DMS153 (cell line): ENCODE measurements at regions not wholly inside any gene's neighbourhood (a gene's known extent, or its start where the extent isn't known, plus 50 kb on each side); places are given as distances from the start of the nearest gene placed in this dataset.
A peak's percentile ranks its signal among the peaks of the same experiment; 100 is the strongest.

Experiments
- DNase-seq: peaks from one replicate; lab custom pipeline; 2025; lab: John Stamatoyannopoulos, UW

GRCh38 chr10:130799532-130799931 lies 512.0 kb downstream of the TCERG1L start:
- no peak for DNase-seq

DNA sequence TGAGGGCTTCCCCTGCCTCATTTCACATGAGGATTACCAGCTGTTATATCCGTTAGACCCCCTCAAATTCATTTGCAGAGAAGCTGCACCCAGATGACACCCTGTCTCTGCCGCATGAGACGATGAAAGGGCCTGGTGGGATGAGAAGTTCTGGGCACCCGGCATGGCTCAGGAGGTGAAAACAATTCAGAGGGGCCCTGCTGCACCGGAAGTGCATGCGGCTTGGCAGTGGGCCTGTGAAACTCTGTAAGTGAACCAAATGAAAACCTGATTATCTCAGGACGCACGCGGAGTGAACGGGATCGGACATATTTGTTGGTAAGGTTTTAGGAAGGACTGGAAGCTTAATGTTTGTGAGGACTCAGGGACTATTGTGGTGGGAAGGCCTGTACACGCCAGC lies 511.2 kb downstream of the TCERG1L start:
- DNase-seq, result no peak

GRCh38 chr10:130801276-130801675 lies 510.2 kb downstream of the TCERG1L start:
- no peak for DNase-seq

DNA sequence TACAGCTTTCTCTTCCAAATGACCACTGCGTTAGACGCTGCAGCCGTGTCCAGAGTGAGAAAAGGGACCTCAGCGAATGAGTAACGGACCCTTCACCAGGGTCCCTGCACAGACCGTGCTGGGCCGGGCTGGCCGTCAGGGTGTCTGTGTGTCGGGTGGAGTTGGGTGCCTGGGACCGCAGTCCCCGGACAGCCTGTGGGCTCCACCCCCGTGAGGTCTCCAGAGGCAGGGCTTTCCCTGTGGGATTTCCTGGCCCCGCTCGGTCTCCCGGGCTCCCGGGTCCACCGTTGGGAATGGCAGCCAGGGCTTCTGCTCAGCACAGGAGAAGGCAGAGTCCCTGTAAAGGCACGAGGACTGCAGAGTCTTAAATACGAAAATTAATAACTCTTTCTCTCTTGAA lies 509.7 kb downstream of the TCERG1L start:
- no peak for DNase-seq

DNA sequence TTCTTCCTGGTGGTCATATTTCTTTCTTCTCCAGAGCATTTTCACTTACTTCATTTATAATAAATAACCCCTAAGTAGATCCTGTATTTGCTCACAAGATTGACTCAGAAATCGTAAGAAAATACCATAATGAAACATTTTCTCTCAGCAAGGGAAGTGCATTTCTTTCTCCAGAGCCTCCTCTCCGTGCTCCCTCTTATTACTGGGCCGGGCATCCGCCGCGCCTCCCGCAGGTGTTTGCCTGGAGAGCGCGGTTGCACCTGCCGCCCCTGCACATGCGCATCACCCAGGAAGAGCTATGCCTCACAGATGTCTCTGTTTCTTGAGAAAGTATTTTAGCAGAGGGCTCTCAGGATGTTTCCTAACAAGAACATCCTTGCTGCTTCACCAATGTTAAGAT lies 509.2 kb downstream of the TCERG1L start:
- DNase-seq, result no peak

GRCh38 chr10:130804281-130804680 lies 507.2 kb downstream of the TCERG1L start:
- DNase-seq, result no peak

DNA sequence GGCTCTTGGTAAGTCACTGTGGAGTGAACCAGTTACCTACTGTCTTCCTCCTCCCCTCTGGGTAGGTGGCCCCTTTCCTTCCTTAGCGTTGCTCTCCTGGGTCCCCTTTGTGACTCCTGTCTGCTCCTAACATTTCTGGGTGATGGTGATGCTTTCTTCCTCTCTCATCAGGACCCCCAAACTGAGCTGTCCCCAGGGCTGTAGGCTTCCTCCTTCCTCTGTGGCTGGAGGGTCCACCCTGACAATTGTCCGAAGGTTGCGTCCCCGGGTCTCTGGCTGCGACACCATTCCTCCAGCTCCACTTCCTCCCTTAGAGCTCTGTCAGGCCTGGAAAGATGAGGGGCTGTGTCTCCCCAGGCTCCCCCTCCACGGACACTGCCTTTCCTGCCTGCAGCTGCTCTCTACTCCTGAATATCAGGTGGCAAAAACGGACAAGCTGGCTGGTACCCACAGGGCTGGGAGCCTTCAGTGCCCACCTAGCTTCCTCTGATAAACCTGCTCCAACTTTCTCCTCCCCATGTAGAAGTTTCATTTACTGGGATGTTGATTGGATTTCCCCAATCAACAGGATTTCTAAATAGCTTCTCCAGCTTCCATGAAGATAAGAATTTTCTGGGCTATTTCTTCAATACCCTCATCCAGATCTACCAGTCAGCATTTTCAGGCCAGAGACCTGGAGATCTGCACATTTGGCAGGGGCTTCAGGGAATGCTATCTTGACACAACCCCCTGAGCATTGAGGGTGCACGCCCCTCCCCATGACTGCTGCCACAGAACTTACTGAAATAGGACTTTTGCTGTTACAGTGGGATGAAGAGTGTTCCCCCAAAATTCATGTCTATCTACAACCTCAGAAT lies 506.5 kb downstream of the TCERG1L start:
- DNase-seq, result no peak

DNA sequence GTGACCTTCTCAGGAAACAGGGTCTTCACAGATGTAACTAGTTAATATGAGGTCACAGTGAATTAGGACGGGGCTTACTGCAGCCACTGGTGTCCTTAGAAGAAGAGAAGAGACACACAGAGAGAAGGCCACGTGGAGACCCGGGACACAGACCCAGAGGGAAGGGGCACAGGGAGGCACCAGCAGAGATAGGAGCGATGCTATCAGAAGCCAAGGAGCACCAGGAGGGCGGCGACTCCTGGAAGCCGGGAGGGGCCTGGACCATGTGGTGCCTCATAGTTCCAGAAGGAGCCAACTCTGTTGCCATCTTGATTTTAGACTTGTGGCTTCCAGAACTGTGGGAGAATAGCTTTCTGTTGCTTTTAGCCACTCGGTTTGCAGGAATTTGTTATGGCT lies 505.9 kb downstream of the TCERG1L start:
- no peak for DNase-seq

- no peak for DNase-seq
Measured at GRCh38 chr10:130806426-130806825, 505.1 kb downstream of the TCERG1L start.

DNA sequence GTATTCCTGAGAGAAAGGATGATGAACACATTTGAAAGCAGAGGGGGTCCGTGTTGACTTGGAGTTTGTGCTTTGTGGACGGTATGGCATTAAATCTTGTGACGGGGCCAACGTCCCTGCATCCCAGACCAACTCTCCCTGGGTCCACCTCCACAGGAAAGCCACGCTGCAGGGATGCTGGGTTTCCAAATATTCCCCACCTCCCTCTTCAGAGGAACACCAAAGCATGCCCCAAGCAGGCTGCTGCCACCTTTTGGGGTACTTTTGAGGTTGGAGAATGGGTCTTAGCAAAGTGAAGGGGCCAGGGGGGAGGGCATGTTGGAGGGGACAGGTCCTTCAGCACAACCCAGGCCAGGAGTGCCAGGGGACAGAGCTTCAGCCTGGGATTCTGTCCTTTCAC lies 504.4 kb downstream of the TCERG1L start:
- no peak for DNase-seq

DNA sequence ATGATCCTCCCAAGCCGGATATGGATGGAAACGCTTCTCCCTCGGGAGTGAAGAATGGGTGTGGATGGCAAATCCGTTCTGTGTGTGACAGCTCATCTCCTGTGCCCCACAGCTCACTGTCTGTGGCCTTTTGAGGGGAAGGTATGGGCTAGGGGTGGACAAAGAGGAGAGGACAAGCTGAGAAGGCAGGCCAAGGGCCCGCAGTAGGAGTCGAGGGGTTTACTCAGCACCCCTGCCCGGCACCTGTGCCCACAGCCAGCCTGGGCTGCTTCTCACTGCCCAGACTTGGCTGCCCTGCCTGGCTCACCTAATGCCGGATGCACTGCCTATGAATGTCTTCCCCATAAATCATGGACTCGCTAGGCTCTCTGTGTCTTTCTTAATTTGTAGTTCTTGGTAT lies 503.8 kb downstream of the TCERG1L start:
- DNase-seq, result peak; percentile 20

DNA sequence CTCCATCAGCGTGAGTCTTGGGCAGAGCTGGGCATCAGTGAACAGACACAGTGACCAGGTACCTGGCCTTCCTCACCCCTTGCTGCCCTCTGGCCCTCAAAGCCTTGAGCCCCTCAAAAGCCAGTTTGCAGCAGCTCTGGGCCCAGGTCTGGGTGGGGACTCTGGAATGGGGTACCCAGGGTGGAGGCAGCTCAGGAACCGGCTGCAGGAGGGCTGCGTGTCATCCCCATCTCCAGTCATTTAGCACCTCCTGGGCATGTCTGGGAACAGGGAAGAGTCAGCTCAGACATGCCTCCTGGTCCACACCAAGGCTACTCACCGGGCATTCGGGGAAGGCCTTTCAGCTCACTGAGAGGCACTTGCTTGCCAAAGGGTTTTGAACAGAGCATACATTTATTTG lies 503.3 kb downstream of the TCERG1L start:
- no peak for DNase-seq

DNA sequence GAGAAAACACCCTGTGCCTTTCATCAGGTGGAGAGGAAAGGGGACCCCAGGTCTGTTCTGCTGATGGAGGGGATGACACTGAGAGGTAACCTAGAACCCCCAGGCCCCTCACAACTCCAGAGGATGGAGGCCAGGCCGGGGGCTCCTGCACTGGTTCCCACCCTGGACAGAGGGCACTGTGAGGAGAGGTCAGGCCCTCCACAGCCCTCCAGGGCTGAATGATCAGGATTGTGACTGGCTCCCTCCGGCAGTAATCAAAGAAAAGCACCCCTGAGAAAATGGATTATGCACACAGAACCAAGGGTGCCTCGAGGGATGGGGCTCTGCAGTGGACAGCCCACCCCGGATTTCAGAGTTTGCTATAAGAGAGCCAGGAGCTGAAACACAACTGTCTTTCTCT lies 502.8 kb downstream of the TCERG1L start:
- no peak for DNase-seq

DNA sequence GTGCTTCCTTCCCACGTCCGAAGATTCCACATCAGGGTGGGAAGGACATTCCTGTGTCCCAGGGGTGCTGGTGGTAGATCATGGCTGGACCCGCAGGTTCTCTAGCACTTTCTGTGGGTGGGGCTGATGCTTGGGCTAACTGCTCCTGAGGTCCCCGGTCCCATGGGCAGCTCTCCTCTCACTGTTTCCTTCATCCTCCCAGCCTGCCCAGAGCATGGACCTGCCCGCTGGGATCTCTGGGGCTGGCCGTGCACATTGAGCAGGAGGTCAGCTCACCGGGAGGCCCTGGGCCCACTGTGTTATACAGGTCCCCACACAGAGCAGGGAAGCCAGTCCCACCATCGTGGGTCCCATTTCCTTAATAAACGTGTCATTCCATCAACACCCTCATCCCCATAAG lies 502.3 kb downstream of the TCERG1L start:
- no peak for DNase-seq

- DNase-seq, result no peak
Measured at GRCh38 chr10:130809761-130810515, 501.6 kb downstream of the TCERG1L start.

- no peak for DNase-seq
Measured at GRCh38 chr10:130810856-130811255, 500.7 kb downstream of the TCERG1L start.

GRCh38 chr10:130812381-130813148 lies 499.0 kb downstream of the TCERG1L start:
- no peak for DNase-seq

DNA sequence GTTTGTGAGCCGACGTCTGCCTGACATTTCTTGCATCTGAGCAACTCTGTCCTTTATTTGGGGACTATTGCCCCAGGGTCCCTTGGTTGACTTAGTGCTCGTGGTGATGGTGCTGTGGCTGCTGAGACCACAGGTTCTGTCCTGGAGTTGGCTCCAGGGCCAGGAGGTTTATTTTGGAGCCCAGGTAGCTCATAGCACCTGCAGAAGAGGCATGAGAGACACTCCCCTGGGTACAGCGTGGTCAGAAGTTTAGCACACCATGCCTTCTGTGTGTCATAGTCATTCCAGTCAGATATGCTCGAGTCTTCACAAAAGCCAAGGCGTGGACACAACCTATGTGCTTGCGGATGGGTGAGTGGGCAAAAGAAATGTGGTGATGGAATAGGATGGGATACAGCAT lies 496.9 kb downstream of the TCERG1L start:
- no peak for DNase-seq

- DNase-seq, result no peak
Measured at GRCh38 chr10:130816116-130816901, 495.2 kb downstream of the TCERG1L start.

DNA sequence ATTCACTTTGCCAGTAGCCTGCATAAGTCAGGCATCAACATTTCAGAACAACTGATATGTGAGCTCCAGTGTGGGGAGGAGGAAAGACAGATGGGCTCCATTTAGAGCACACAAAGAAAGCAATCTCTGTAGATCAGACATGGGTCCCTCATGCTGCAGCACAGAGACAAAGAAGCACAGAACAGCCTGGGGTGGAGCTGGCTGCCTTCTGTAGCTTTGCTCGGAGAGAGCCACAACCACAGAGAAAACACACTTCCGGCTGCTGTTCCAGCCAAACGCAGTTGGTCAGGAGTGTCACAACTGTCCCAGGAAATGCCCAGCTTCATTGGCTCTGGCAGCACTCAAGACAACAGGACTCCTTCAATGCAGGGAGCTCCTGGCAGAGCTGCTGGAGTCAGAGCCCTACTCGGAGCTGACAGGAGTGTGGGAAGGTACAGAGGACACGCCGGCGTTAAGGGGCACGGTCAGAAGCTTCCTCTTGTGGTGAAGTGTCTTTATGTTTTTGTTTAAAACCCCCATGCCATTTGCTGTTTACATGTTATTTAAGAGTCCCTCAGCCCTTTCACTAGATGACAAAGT lies 494.4 kb downstream of the TCERG1L start:
- no peak for DNase-seq

- DNase-seq, result no peak
Measured at GRCh38 chr10:130817674-130818073, 493.8 kb downstream of the TCERG1L start.
